Mucosa of descending colon (tissue), 3 donors: ENCODE measurements at regions not wholly inside any gene's neighbourhood (a gene's known extent, or its start where the extent isn't known, plus 50 kb on each side); places are given as distances from the start of the nearest gene placed in this dataset.

ENCODE experiments used
- ATAC-seq: fragments of 200-7000 bp; cut with Tn5 transposase; one replicate; pipeline ENCODE4 v1.9.1; 2020; ENCODE audit warnings: mild to moderate bottlenecking, moderate library complexity
- DNase-seq, 3 donors: peaks; one replicate each; pipeline ENCODE4 v3.0.0-alpha.2; 2020
- H3K36me3 ChIP-seq: fragments of 200-600 bp; one replicate; pipeline ENCODE4 v1.8.0; 2021; ENCODE audit warnings: low read depth, mild to moderate bottlenecking
- H3K4me1 ChIP-seq: fragments of 200-600 bp; one replicate; pipeline ENCODE4 v1.8.0; 2021; ENCODE audit warnings: low read depth, mild to moderate bottlenecking
- H3K4me3 ChIP-seq: fragments of 200-600 bp; one replicate; pipeline ENCODE4 v1.8.0; 2021; ENCODE audit warnings: mild to moderate bottlenecking
- H3K9me3 ChIP-seq: fragments of 200-600 bp; one replicate; pipeline ENCODE4 v1.8.0; 2021; ENCODE audit warnings: mild to moderate bottlenecking
- intact Hi-C, 2 donors: fragments of 100-400 bp; cut with DNase I in 1 of 2; cut with micrococcal nuclease in 1 of 2; formaldehyde crosslinking; loops; one replicate each; pipeline versions ENCODE4 v1.11.0 to v1.11.1; 2022; cut with DNase I, micrococcal nuclease
- TF ChIP-seq, protein P1 (sequence below): fragments of 200-600 bp; IDR thresholded peaks from one replicate; pipeline ENCODE4 v1.8.0; 2022; ENCODE audit warnings: antibody characterized with exemption, mild to moderate bottlenecking
- donor health status: DM: no; HTN: no; CAD: no; lungs with moderate emphysema.
- donor health status: DM: no; HTN: no; CAD: no.
- donor health status: DM: no; HTN: yes; CAD: no.

DNA sequence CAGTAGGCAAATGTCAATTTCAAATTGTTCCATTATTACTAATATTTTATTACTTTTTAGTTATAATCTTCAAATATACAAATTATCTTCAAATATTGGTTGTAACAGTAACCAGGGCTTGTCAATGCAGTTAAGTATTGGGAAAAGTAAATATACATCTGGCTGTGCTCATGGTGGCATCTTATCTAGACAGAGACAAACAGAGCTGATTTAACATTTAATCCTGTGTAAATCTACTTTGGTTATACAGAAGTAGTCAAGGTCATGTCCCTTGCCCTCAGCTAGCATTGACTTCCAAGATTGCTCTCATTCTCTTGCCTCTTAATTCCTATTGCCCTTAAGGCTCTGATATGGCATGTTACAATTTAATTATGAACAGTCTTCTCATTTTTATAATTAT is 98.4 kb upstream of the KLHL1 start:
- DNase-seq (no peak), ATAC-seq (no peak)
- Histone ChIP-seq H3K4me3 (no peak overlapping the region), H3K36me3 (no peaks in the 10 kb centered on the region), H3K9me3 (peaks cover 5% of the 10 kb centered on the region), H3K4me1 (no peaks in the 10 kb centered on the region)
- intact Hi-C loops, result no loop called here
- TF ChIP-seq, protein P1, sequence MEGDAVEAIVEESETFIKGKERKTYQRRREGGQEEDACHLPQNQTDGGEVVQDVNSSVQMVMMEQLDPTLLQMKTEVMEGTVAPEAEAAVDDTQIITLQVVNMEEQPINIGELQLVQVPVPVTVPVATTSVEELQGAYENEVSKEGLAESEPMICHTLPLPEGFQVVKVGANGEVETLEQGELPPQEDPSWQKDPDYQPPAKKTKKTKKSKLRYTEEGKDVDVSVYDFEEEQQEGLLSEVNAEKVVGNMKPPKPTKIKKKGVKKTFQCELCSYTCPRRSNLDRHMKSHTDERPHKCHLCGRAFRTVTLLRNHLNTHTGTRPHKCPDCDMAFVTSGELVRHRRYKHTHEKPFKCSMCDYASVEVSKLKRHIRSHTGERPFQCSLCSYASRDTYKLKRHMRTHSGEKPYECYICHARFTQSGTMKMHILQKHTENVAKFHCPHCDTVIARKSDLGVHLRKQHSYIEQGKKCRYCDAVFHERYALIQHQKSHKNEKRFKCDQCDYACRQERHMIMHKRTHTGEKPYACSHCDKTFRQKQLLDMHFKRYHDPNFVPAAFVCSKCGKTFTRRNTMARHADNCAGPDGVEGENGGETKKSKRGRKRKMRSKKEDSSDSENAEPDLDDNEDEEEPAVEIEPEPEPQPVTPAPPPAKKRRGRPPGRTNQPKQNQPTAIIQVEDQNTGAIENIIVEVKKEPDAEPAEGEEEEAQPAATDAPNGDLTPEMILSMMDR, result no peak

DNA sequence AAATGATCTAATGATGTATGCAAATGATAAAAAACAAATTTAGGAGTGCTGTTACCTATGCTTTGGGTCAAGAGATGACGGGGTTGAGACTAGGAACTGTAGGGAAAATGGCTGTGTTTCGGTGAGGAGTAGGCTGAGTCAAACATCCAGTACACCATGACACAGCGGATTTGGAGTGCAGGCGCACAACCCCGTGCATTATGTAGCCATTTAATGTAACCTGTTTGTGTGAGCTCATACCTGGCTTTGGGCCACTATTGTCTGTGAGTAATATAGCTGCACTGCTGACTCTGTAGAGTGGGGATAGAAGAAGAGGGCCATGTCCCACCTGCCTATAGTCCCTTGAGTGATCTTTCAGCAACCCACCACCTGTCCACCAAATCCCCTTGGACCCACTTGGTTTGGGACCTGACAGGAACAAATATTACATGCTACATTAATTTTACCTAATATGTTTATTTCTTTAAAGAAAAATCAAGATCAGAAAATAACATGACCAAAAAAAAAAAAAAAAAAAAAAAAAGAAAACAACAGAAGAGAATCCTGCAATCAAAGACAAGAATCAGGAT is 95.5 kb upstream of the KLHL1 start:
- H3K4me1 ChIP-seq, result no peaks in the 10 kb centered on the region

DNA sequence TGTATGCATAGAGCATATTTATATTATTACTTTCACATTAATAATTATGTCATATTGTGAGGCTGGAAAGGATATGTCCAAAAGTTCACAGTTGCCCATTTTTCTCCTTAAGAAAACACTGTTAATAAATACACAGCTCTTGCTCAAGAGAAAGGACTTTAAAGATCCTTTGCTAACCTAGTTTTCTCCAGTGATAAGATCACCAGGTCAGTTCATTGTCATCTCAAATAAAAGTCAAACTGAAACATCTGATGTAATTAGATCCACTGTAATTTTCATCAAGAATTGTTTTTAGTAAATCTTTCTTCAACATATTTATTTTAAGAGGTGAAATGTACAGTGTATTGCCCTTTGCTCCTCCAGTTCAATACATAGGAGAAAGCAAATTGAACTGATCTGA is 82.8 kb upstream of the KLHL1 start:
- Histone ChIP-seq H3K4me1 (no peaks in the 10 kb centered on the region), H3K4me3 (no peak overlapping the region), H3K36me3 (no peaks in the 10 kb centered on the region), H3K9me3 (no peaks in the 10 kb centered on the region)
- intact Hi-C loops, result no loop called here
- TF ChIP-seq, protein P1, result no peak
- ATAC-seq (no peak), DNase-seq (no peak)

More for the DNA sequence above, 95.5 kb upstream of the KLHL1 start:
- peaks cover 5% of the 10 kb centered on the region for H3K9me3 ChIP-seq
- intact Hi-C loops, result no loop called here
- DNase-seq (no peak), ATAC-seq (no peak)
- H3K4me3 ChIP-seq, result no peak overlapping the region
- H3K36me3 ChIP-seq, result no peaks in the 10 kb centered on the region
- TF ChIP-seq, protein P1, result no peak

DNA sequence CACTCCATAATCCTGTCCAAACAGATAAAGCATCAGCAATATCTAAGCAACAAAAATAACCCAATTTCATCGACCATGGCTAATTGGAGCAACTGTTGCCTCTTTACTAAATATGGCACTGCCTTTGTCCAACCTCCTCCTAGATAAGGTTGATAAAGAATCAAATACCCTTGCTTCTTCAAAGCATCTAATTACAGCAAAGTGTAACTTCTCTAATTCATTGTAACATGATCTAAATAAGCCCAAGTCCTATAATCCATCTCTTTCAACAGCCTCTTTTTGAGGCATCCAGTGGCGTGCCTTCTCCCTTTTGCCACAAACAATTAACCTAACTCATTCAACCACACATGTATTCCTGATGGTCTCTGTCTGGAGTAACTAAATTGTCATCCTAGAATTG is 81.7 kb upstream of the KLHL1 start:
- intact Hi-C loops, result no loop called here
- ATAC-seq (no peak), DNase-seq (no peak)
- Histone ChIP-seq H3K4me1 (no peaks in the 10 kb centered on the region), H3K36me3 (no peaks in the 10 kb centered on the region), H3K9me3 (no peaks in the 10 kb centered on the region), H3K4me3 (no peak overlapping the region)
- TF ChIP-seq, protein P1, result no peak

DNA sequence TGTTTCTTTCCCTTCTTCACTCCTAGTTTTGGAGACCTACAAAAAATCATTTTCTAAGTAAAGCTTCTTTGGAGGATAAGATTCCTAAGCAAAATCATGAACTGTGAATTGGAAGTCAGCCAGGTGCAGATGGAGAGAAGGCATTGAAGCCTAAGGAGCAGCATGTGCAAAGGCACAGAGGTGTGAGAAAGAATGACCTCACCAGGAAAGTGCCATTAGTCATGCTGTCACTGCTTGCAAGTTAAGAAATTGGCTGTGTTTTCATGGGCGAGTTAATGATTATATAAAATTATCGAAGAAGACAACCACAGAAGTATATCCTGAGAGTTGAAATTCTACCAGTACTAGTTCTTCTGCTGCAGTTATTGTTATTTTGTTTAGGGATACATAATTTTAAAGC is 80.3 kb upstream of the KLHL1 start:
- Histone ChIP-seq H3K36me3 (no peaks in the 10 kb centered on the region), H3K4me3 (no peak overlapping the region), H3K9me3 (no peaks in the 10 kb centered on the region), H3K4me1 (no peaks in the 10 kb centered on the region)
- ATAC-seq, result no peak
- intact Hi-C loops, result no loop called here
- DNase-seq, result no peak
- TF ChIP-seq, protein P1, result no peak

DNA sequence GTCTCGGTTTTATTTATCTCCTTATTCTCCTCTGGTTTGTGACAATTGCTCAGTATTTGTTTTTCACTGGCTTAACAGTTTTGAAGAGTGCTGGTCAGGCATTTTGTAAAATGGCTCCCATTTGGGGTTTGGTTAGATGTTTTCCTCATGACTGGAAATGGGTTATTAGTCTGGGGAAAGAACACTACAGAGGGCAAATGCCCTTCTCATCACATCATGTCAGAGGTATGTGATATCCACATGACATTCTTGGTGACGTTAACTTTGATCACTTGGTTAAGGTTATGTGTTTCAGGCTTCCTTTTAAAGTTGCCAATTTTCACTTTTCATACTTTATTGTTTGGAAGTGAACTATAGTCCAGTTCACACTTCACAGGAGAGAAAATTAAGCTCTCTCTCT is 74.8 kb upstream of the KLHL1 start:
- Histone ChIP-seq H3K4me3 (no peak overlapping the region), H3K9me3 (no peaks in the 10 kb centered on the region), H3K36me3 (no peaks in the 10 kb centered on the region), H3K4me1 (no peaks in the 10 kb centered on the region)
- DNase-seq, result no peak
- intact Hi-C loops, result no loop called here
- TF ChIP-seq, protein P1, result no peak
- ATAC-seq, result no peak
